OCI-LY3 (cell line): ENCODE measurements at regions not wholly inside any gene's neighbourhood (a gene's known extent, or its start where the extent isn't known, plus 50 kb on each side); places are given as distances from the start of the nearest gene placed in this dataset.

Source experiments
- H2AFZ ChIP-seq: fragments of 200-600, 300-600 bp; shearing (Covaris generic); 2 replicates; pipeline ENCODE4 v1.6.0; 2014; ENCODE audit warnings: antibody characterized with exemption, low read depth, low read length
- H3K27ac ChIP-seq: fragments of 200-600, 300-600 bp; sonication (generic); 2 replicates; pipeline ENCODE4 v1.5.1; 2014; ENCODE audit warnings: mild to moderate bottlenecking, low read length, moderate library complexity, mixed read lengths
- H3K27me3 ChIP-seq: fragments of 200-600, 300-600 bp; sonication (generic); 2 replicates; pipeline ENCODE4 v1.6.1; 2014; ENCODE audit warnings: low read depth, low read length, mixed read lengths
- H3K36me3 ChIP-seq: fragments of 200-600, 300-600 bp; sonication (generic); replicated peaks from 2 replicates; pipeline ENCODE3; 2014; ENCODE audit warnings: low read depth, low read length, mixed read lengths
- H3K4me1 ChIP-seq: fragments of 300-600, 200-600 bp; sonication (generic); 2 replicates; pipeline ENCODE4 v1.6.1; 2014; ENCODE audit warnings: low read length, mixed read lengths
- H3K4me2 ChIP-seq: fragments of 200-600, 300-600 bp; sonication (generic); 2 replicates; pipeline ENCODE4 v1.6.1; 2014; ENCODE audit warnings: low read length, mixed read lengths
- H3K4me3 ChIP-seq: fragments of 300-600, 200-600 bp; sonication (generic); 2 replicates; pipeline ENCODE4 v1.5.1; 2014; ENCODE audit warnings: antibody characterized with exemption, mild to moderate bottlenecking, low read length, moderate library complexity
- H3K79me2 ChIP-seq: fragments of 300-600, 200-600 bp; shearing (Covaris generic); 2 replicates; pipeline ENCODE4 v1.6.1; 2014; ENCODE audit warnings: mild to moderate bottlenecking, low read length, mixed read lengths
- H3K9ac ChIP-seq: fragments of 300-600, 200-600 bp; shearing (Covaris generic); 2 replicates; pipeline ENCODE4 v1.6.0; 2014; ENCODE audit warnings: mild to moderate bottlenecking, low read length, moderate library complexity
- H3K9me3 ChIP-seq: fragments of 200-600, 300-600 bp; shearing (Covaris generic); 2 replicates; pipeline ENCODE4 v1.6.1; 2014; ENCODE audit warnings: low read length, mixed read lengths; ENCODE audit not compliant: insufficient read depth
- H4K20me1 ChIP-seq: fragments of 200-600, 300-600 bp; sonication (generic); 2 replicates; pipeline ENCODE4 v1.6.1; 2016; ENCODE audit warnings: low read length, mixed read lengths; ENCODE audit not compliant: insufficient read depth
- CTCF ChIP-seq: fragments of 200-600, 300-600 bp; sonication (generic); IDR thresholded peaks from 2 replicates; pipeline ENCODE4 v1.5.1; 2014; ENCODE audit warnings: antibody characterized with exemption, low read length, low read depth
- EZH2phosphoT487 ChIP-seq: fragments of 200-600 bp; shearing (Covaris generic); IDR thresholded peaks from 2 replicates; pipeline ENCODE4 v1.6.1; 2018; ENCODE audit warnings: antibody characterized with exemption, mixed run types, low read depth

- H3K4me2 ChIP-seq, result no peak overlapping the region
- no peak overlapping the region for H2AFZ ChIP-seq
- no peaks in the 10 kb centered on the region for H4K20me1 ChIP-seq
- H3K27ac ChIP-seq, result no peak overlapping the region
- peaks cover 5% of the 10 kb centered on the region for H3K36me3 ChIP-seq
- no peak overlapping the region for H3K9ac ChIP-seq
- no peak overlapping the region for H3K4me3 ChIP-seq
- TF ChIP-seq EZH2phosphoT487 (no peak), CTCF (no peak)
- H3K9me3 ChIP-seq, result peaks cover 5% of the 10 kb centered on the region; the same call in 1 of the 2 replicates
- no peaks in the 10 kb centered on the region for H3K79me2 ChIP-seq
- peaks cover 28% of the 10 kb centered on the region for H3K4me1 ChIP-seq
- H3K27me3 ChIP-seq, result no peaks in the 10 kb centered on the region
Measured at GRCh38 chr2:8402222-8402621, 279.6 kb upstream of the ID2 start.

- Histone ChIP-seq H3K4me3 (no peak overlapping the region), H3K9me3 (peaks cover 7% of the 10 kb centered on the region; the same call in 1 of the 2 replicates), H4K20me1 (no peaks in the 10 kb centered on the region), H3K27ac (no peak overlapping the region), H3K79me2 (no peaks in the 10 kb centered on the region), H3K36me3 (peaks cover 9% of the 10 kb centered on the region), H3K27me3 (no peaks in the 10 kb centered on the region), H3K4me1 (peaks cover 40% of the 10 kb centered on the region), H2AFZ (no peak overlapping the region), H3K4me2 (no peak overlapping the region), H3K9ac (no peak overlapping the region)
- TF ChIP-seq CTCF (no peak), EZH2phosphoT487 (no peak)
Measured at GRCh38 chr2:8403876-8404275, 278.0 kb upstream of the ID2 start.

- H3K79me2 ChIP-seq, result no peaks in the 10 kb centered on the region
- peaks cover 53% of the 10 kb centered on the region for H3K4me1 ChIP-seq
- no peak for TF ChIP-seq CTCF
- TF ChIP-seq EZH2phosphoT487, result no peak
- H2AFZ ChIP-seq, result no peak overlapping the region
- peaks cover 9% of the 10 kb centered on the region for H3K36me3 ChIP-seq
- no peaks in the 10 kb centered on the region for H4K20me1 ChIP-seq
- no peak overlapping the region for H3K9ac ChIP-seq
- H3K9me3 ChIP-seq, result peaks cover 7% of the 10 kb centered on the region; the same call in 1 of the 2 replicates
- no peak overlapping the region for H3K4me2 ChIP-seq
- no peak overlapping the region for H3K27ac ChIP-seq
- no peak overlapping the region for H3K4me3 ChIP-seq
- no peaks in the 10 kb centered on the region for H3K27me3 ChIP-seq
Measured at GRCh38 chr2:8405334-8405733, 276.5 kb upstream of the ID2 start.

GRCh38 chr2:8406271-8406670, 275.6 kb upstream of the ID2 start:
- Histone ChIP-seq H3K9ac (no peak overlapping the region), H3K27ac (no peak overlapping the region), H3K79me2 (no peaks in the 10 kb centered on the region), H2AFZ (no peak overlapping the region), H3K36me3 (peaks cover 9% of the 10 kb centered on the region), H4K20me1 (no peaks in the 10 kb centered on the region), H3K9me3 (peaks cover 7% of the 10 kb centered on the region; the same call in 1 of the 2 replicates), H3K4me1 (peaks cover 62% of the 10 kb centered on the region), H3K27me3 (no peaks in the 10 kb centered on the region), H3K4me3 (no peak overlapping the region), H3K4me2 (no peak overlapping the region)
- TF ChIP-seq CTCF, result no peak
- no peak for TF ChIP-seq EZH2phosphoT487
